ENCODE measurements at regions not wholly inside any gene's neighbourhood (a gene's known extent, or its start where the extent isn't known, plus 50 kb on each side); places are given as distances from the start of the nearest gene placed in this dataset.

GRCh38 chrX:39820938-39821708 is 276.6 kb downstream of the BCOR start:
- peaks cover 3% of the 10 kb centered on the region for H3K36me3 Mint-ChIP-seq (ENCODE audit: insufficient read depth, unreplicated experiment)
- no TSS peak for BruUV-seq (replicated peaks)
- no peaks in the 10 kb centered on the region for H3K9me3 Mint-ChIP-seq (ENCODE audit: low read depth, unreplicated experiment)

GRCh38 chrX:39821709-39822095 is 276.1 kb downstream of the BCOR start:
- H3K4me3 Mint-ChIP-seq (ENCODE audit: low read depth, unreplicated experiment), result peak overlapping the region; percentile 43
- no TSS peak for BruUV-seq (replicated peaks)
- no peaks in the 10 kb centered on the region for H3K9me3 Mint-ChIP-seq (ENCODE audit: low read depth, unreplicated experiment)
- no peak overlapping the region for H3K27ac Mint-ChIP-seq (ENCODE audit: unreplicated experiment)
- no peak for DNase-seq
- intact Hi-C loops (cut with micrococcal nuclease; ENCODE audit: unreplicated experiment), result no loop called here
- no peaks in the 10 kb centered on the region for H3K4me1 Mint-ChIP-seq (ENCODE audit: low read depth, unreplicated experiment)
- H3K36me3 Mint-ChIP-seq (ENCODE audit: insufficient read depth, unreplicated experiment), result peaks cover 3% of the 10 kb centered on the region
- TF ChIP-seq CTCF (IDR thresholded peaks at IDR 0.05; ENCODE audit: unreplicated experiment), result no peak
- CTCF ChIA-PET, result no interaction called here
- H3K27me3 Mint-ChIP-seq (ENCODE audit: unreplicated experiment), result peaks cover 58% of the 10 kb centered on the region

More at GRCh38 chrX:39820938-39821708, 276.6 kb downstream of the BCOR start:
- Mint-ChIP-seq H3K4me1 (ENCODE audit: low read depth, unreplicated experiment) (no peaks in the 10 kb centered on the region), H3K4me3 (ENCODE audit: low read depth, unreplicated experiment) (peak overlapping the region; percentile 43), H3K27ac (ENCODE audit: unreplicated experiment) (no peak overlapping the region), H3K27me3 (ENCODE audit: unreplicated experiment) (peaks cover 55% of the 10 kb centered on the region)
- no peak for TF ChIP-seq CTCF (IDR thresholded peaks at IDR 0.05; ENCODE audit: unreplicated experiment)
- intact Hi-C loops (cut with micrococcal nuclease; ENCODE audit: unreplicated experiment), result no loop called here
- peak; percentile 26 for DNase-seq
- CTCF ChIA-PET, result no interaction called here

- peak overlapping the region; percentile 43 for H3K4me3 Mint-ChIP-seq (ENCODE audit: low read depth, unreplicated experiment)
- TF ChIP-seq CTCF (IDR thresholded peaks at IDR 0.05; ENCODE audit: unreplicated experiment), result no peak
- H3K4me1 Mint-ChIP-seq (ENCODE audit: low read depth, unreplicated experiment), result no peaks in the 10 kb centered on the region
- CTCF ChIA-PET, result no interaction called here
- no peak for DNase-seq
- intact Hi-C loops (cut with micrococcal nuclease; ENCODE audit: unreplicated experiment), result no loop called here
- peaks cover 3% of the 10 kb centered on the region for H3K36me3 Mint-ChIP-seq (ENCODE audit: insufficient read depth, unreplicated experiment)
- peaks cover 58% of the 10 kb centered on the region for H3K27me3 Mint-ChIP-seq (ENCODE audit: unreplicated experiment)
- H3K9me3 Mint-ChIP-seq (ENCODE audit: low read depth, unreplicated experiment), result no peaks in the 10 kb centered on the region
- BruUV-seq (replicated peaks), result no TSS peak
- H3K27ac Mint-ChIP-seq (ENCODE audit: unreplicated experiment), result no peak overlapping the region
These were observed 275.5 kb downstream of the BCOR start for GRCh38 chrX:39822133-39822748.

- Mint-ChIP-seq H3K27ac (ENCODE audit: unreplicated experiment) (no peak overlapping the region), H3K4me1 (ENCODE audit: low read depth, unreplicated experiment) (no peaks in the 10 kb centered on the region), H3K4me3 (ENCODE audit: low read depth, unreplicated experiment) (no peak overlapping the region), H3K36me3 (ENCODE audit: insufficient read depth, unreplicated experiment) (peaks cover 3% of the 10 kb centered on the region), H3K27me3 (ENCODE audit: unreplicated experiment) (peaks cover 46% of the 10 kb centered on the region), H3K9me3 (ENCODE audit: low read depth, unreplicated experiment) (no peaks in the 10 kb centered on the region)
- BruUV-seq (replicated peaks), result no TSS peak
- CTCF ChIA-PET, result no interaction called here
- no peak for TF ChIP-seq CTCF (IDR thresholded peaks at IDR 0.05; ENCODE audit: unreplicated experiment)
- DNase-seq, result no peak
- intact Hi-C loops (cut with micrococcal nuclease; ENCODE audit: unreplicated experiment), result no loop called here
These were observed 274.3 kb downstream of the BCOR start for GRCh38 chrX:39823424-39823823.

Data from Calu3 (cell line).